Breast epithelium (tissue), 3 donors: ENCODE measurements at regions not wholly inside any gene's neighbourhood (a gene's known extent, or its start where the extent isn't known, plus 50 kb on each side); places are given as distances from the start of the nearest gene placed in this dataset.

ENCODE experiments used
- CTCF ChIP-seq, 3 donors: fragments of 450-650 bp; IDR thresholded peaks; one replicate each; pipeline ENCODE4 v1.5.1; 2016 to 2017; ENCODE audit warnings: antibody characterized with exemption in 3 of 3, mild to moderate bottlenecking in 3 of 3, moderate library complexity in 3 of 3
- POLR2AphosphoS5 ChIP-seq, 3 donors: sonication (generic); formaldehyde crosslinking; IDR thresholded peaks; one replicate each; pipeline ENCODE4 v1.6.1; 2017; ENCODE audit warnings: antibody characterized with exemption in 3 of 3

GRCh38 chr14:34044666-34045306, 93.9 kb upstream of the EGLN3 start:
- no peak for TF ChIP-seq POLR2AphosphoS5 (IDR thresholded peaks at IDR 0.05)
- TF ChIP-seq CTCF (IDR thresholded peaks at IDR 0.05) = no peak
